Mesenchymal stem cell (in vitro differentiated cells and primary cell): ENCODE measurements at regions not wholly inside any gene's neighbourhood (a gene's known extent, or its start where the extent isn't known, plus 50 kb on each side); places are given as distances from the start of the nearest gene placed in this dataset.
A peak's percentile ranks its signal among the peaks of the same experiment; 100 is the strongest.

Experiments used
- DNase-seq: peaks from one replicate; pipeline ENCODE4 v3.0.0-alpha.2; 2013
- H2AFZ ChIP-seq: one replicate; pipeline ENCODE4 v1.6.1; 2013; ENCODE audit warnings: low read depth, mild to moderate bottlenecking, control low read depth, inconsistent platforms, low read length, moderate library complexity
- H2AK5ac ChIP-seq: 2 replicates; pipeline ENCODE4 v1.6.1; 2013; ENCODE audit warnings: low read length, moderate library complexity, mild to moderate bottlenecking, inconsistent platforms; ENCODE audit not compliant: severe bottlenecking
- H2BK120ac ChIP-seq: one replicate; pipeline ENCODE4 v1.6.1; 2013; ENCODE audit warnings: low read depth, mild to moderate bottlenecking, inconsistent platforms, low read length, moderate library complexity
- H2BK12ac ChIP-seq, 2 experiments: one replicate each; pipeline ENCODE4 v1.6.1; 2013; ENCODE audit warnings: inconsistent platforms in 2 of 2, low read length in 2 of 2, mild to moderate bottlenecking in 2 of 2, moderate library complexity in 2 of 2, control low read depth in 1 of 2
- H2BK15ac ChIP-seq: one replicate; pipeline ENCODE4 v1.6.1; 2013; ENCODE audit warnings: mild to moderate bottlenecking, low read depth, inconsistent platforms; ENCODE audit not compliant: poor library complexity, severe bottlenecking
- H2BK5ac ChIP-seq: 2 replicates; pipeline ENCODE4 v1.6.1; 2013; ENCODE audit warnings: low read depth, mild to moderate bottlenecking, low read length, control low read depth, inconsistent platforms; ENCODE audit not compliant: poor library complexity, severe bottlenecking
- H3K14ac ChIP-seq, 2 experiments: one replicate each; pipeline ENCODE4 v1.6.1; 2013; ENCODE audit warnings: inconsistent platforms in 2 of 2, low read length in 2 of 2, control low read depth in 1 of 2, mild to moderate bottlenecking in 1 of 2, moderate library complexity in 1 of 2
- H3K18ac ChIP-seq, 2 experiments: one replicate each; pipeline ENCODE4 v1.6.1; 2013; ENCODE audit warnings: inconsistent platforms in 2 of 2, low read length in 2 of 2, control low read depth in 1 of 2, low read depth in 1 of 2, mild to moderate bottlenecking in 1 of 2
- H3K23ac ChIP-seq, 2 experiments: one replicate each; pipeline ENCODE4 v1.6.1; 2013; ENCODE audit warnings: inconsistent platforms in 2 of 2, low read length in 2 of 2, mild to moderate bottlenecking in 2 of 2, moderate library complexity in 2 of 2, control low read depth in 1 of 2
- H3K27ac ChIP-seq: 2 replicates; pipeline ENCODE4 v1.5.1; 2013; ENCODE audit warnings: mild to moderate bottlenecking, moderate library complexity, low read length, control low read depth, inconsistent platforms; ENCODE audit not compliant: poor library complexity, severe bottlenecking
- H3K27me3 ChIP-seq, 2 experiments: 2 replicates each; pipeline versions ENCODE4 v1.6.1 to v1.7.0; 2013; ENCODE audit warnings: low read length in 2 of 2, mild to moderate bottlenecking in 2 of 2, moderate library complexity in 2 of 2, control low read depth in 1 of 2, inconsistent platforms in 1 of 2; ENCODE audit not compliant: control insufficient read depth in 1 of 2, insufficient read depth in 1 of 2
- H3K36me3 ChIP-seq, 2 experiments: 2 replicates each; pipeline versions ENCODE4 v1.6.1 to v1.7.0; 2013; ENCODE audit warnings: low read length in 2 of 2, control low read depth in 1 of 2, inconsistent platforms in 1 of 2, low read depth in 1 of 2, mild to moderate bottlenecking in 1 of 2; ENCODE audit not compliant: insufficient read depth in 2 of 2, control insufficient read depth in 1 of 2
- H3K4ac ChIP-seq, 2 experiments: one replicate each; pipeline ENCODE4 v1.6.1; 2013; ENCODE audit warnings: inconsistent platforms in 2 of 2, low read length in 2 of 2, mild to moderate bottlenecking in 2 of 2, moderate library complexity in 2 of 2, control low read depth in 1 of 2, low read depth in 1 of 2
- H3K4me1 ChIP-seq: 2 replicates; pipeline ENCODE4 v1.6.1; 2013; ENCODE audit warnings: low read depth, low read length, control low read depth; ENCODE audit not compliant: control insufficient read depth, insufficient read depth
- H3K4me2 ChIP-seq: 2 replicates; pipeline ENCODE4 v1.6.1; 2013; ENCODE audit warnings: low read length, mild to moderate bottlenecking, inconsistent platforms; ENCODE audit not compliant: poor library complexity, severe bottlenecking
- H3K4me3 ChIP-seq, 2 experiments: 2 replicates each; pipeline versions ENCODE4 v1.5.1 to v1.7.0; 2013; ENCODE audit warnings: low read length in 2 of 2, mild to moderate bottlenecking in 2 of 2, control low read depth in 1 of 2, low read depth in 1 of 2; ENCODE audit not compliant: insufficient read depth in 1 of 2
- H3K79me1 ChIP-seq: replicated peaks from 2 replicates; pipeline ENCODE4 v1.6.1; 2013; ENCODE audit warnings: mild to moderate bottlenecking, control low read depth, low read length, inconsistent platforms; ENCODE audit not compliant: poor library complexity, severe bottlenecking
- H3K9ac ChIP-seq: 2 replicates; pipeline ENCODE4 v1.7.0; 2013; ENCODE audit warnings: mild to moderate bottlenecking, low read length, moderate library complexity
- H3K9me3 ChIP-seq: 2 replicates; pipeline ENCODE4 v1.7.0; 2013; ENCODE audit warnings: mild to moderate bottlenecking, low read length; ENCODE audit not compliant: control insufficient read depth
- H4K8ac ChIP-seq: one replicate; pipeline ENCODE4 v1.6.1; 2013; ENCODE audit warnings: inconsistent platforms, mild to moderate bottlenecking, low read length, moderate library complexity
- H4K91ac ChIP-seq: one replicate; pipeline ENCODE4 v1.6.1; 2013; ENCODE audit warnings: mild to moderate bottlenecking, low read length, inconsistent platforms
- WGBS: methylation state at CpG from one replicate; pipeline ENCODE4 v1.1.7; 2013; ENCODE audit warnings: mixed read lengths; 5-methylcytosine and 5-hydroxymethylcytosine counted together

DNA sequence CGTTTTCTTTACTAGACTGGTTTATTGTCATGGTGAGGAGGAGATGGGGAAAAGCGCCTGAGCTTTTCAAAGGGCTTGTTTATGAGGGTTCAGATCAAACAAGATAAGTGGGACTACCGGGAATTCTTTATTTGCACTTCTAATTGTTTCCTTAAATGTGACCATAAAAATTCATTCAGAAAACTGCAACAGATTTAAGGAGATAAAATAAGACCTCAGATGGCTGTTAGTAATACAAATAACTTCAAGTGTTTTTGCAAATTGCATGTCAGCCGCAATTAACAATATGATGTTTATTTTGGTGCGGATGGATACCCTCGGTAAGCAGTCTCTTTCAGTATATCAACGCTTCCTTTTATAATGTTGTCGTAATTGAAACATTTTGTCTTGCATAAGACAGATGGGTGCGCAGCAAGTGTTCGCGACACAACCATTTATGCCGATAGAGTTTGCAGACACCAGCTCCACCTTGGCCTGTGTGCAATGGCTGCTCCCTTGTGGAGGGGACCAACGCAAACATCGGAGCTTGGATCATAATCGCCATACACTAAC is 151.0 kb downstream of the C4orf33 start:
- Histone ChIP-seq H3K4ac (no peak overlapping the region), H3K4me3 (no peak overlapping the region), H3K14ac (no peak overlapping the region), H3K4me1 (peaks cover 1% of the 10 kb centered on the region), H3K18ac (no peak overlapping the region), H2BK12ac (no peak overlapping the region), H2BK15ac (no peak overlapping the region), H2BK120ac (no peak overlapping the region), H2BK5ac (no peak overlapping the region), H4K8ac (no peak overlapping the region), H3K79me1 (no peaks in the 10 kb centered on the region), H3K27me3 (no peaks in the 10 kb centered on the region), H3K23ac (no peak overlapping the region), H2AK5ac (no peak overlapping the region), H4K91ac (no peak overlapping the region), H3K9ac (no peak overlapping the region), H2AFZ (no peak overlapping the region), H3K4me2 (no peak overlapping the region), H3K36me3 (no peaks in the 10 kb centered on the region), H3K27ac (no peak overlapping the region), H3K9me3 (peaks cover 13% of the 10 kb centered on the region)
- 87% methylated on average over 13 of the region's 15 CpGs for WGBS
- no peak for DNase-seq

GRCh38 chr4:129248621-129249020 is 152.7 kb downstream of the C4orf33 start:
- H3K9me3 ChIP-seq: peaks cover 13% of the 10 kb centered on the region
- 100% methylated on average over 1 of the region's 1 CpG for WGBS

DNA sequence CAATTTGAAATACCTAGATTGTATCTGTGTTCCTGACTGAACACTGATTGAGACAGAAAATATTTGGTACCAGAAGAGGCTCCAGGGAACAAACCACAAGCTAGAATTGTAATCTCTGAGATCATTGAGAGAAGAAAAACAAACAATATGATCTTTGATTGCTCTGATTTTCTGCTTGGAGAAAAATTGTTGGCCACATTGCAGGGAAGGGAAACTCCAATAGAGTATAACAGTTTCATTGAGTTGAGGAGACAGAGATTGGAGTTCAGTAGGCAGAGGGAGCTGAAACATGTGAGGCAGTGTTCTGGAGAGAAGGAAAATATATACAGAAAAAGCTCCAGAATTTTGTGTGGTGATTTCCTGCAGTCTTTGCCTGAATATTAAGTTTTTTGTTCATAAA is 158.2 kb downstream of the C4orf33 start:
- no peak overlapping the region for H4K91ac ChIP-seq
- H3K4me1 ChIP-seq: no peaks in the 10 kb centered on the region
- no peak overlapping the region for H3K4ac ChIP-seq
- no peak overlapping the region for H2BK120ac ChIP-seq
- no peak for DNase-seq
- H3K14ac ChIP-seq: no peak overlapping the region
- no peak overlapping the region for H2BK12ac ChIP-seq
- no peak overlapping the region for H3K23ac ChIP-seq
- no peaks in the 10 kb centered on the region for H3K36me3 ChIP-seq
- H3K4me2 ChIP-seq: no peak overlapping the region
- no peak overlapping the region for H4K8ac ChIP-seq
- no peak overlapping the region for H2BK15ac ChIP-seq
- no peak overlapping the region for H2AK5ac ChIP-seq
- no peaks in the 10 kb centered on the region for H3K27me3 ChIP-seq
- no peak overlapping the region for H3K4me3 ChIP-seq
- no peak overlapping the region for H2AFZ ChIP-seq
- no peak overlapping the region for H2BK5ac ChIP-seq
- H3K9me3 ChIP-seq: peaks cover 3% of the 10 kb centered on the region
- H3K79me1 ChIP-seq: no peaks in the 10 kb centered on the region
- peak overlapping the region; percentile 23 for H3K27ac ChIP-seq
- H3K18ac ChIP-seq: no peak overlapping the region
- no peak overlapping the region for H3K9ac ChIP-seq

More at GRCh38 chr4:129248621-129249020, 152.7 kb downstream of the C4orf33 start:
- H3K18ac ChIP-seq: no peak overlapping the region
- H3K79me1 ChIP-seq: no peaks in the 10 kb centered on the region
- no peak overlapping the region for H2BK5ac ChIP-seq
- no peak overlapping the region for H4K91ac ChIP-seq
- H2BK15ac ChIP-seq: no peak overlapping the region
- H3K27me3 ChIP-seq: no peaks in the 10 kb centered on the region
- no peak overlapping the region for H3K14ac ChIP-seq
- no peak for DNase-seq
- no peaks in the 10 kb centered on the region for H3K36me3 ChIP-seq
- H2BK120ac ChIP-seq: no peak overlapping the region
- no peak overlapping the region for H3K23ac ChIP-seq
- H3K9ac ChIP-seq: no peak overlapping the region
- no peak overlapping the region for H3K4me2 ChIP-seq
- H2AK5ac ChIP-seq: no peak overlapping the region
- no peak overlapping the region for H2BK12ac ChIP-seq
- H3K27ac ChIP-seq: no peak overlapping the region
- H3K4me1 ChIP-seq: no peaks in the 10 kb centered on the region
- H4K8ac ChIP-seq: no peak overlapping the region
- H2AFZ ChIP-seq: no peak overlapping the region
- H3K4ac ChIP-seq: no peak overlapping the region
- H3K4me3 ChIP-seq: no peak overlapping the region

GRCh38 chr4:129254526-129254925 is 158.6 kb downstream of the C4orf33 start:
- Histone ChIP-seq H2BK5ac (no peak overlapping the region), H3K27me3 (no peaks in the 10 kb centered on the region), H3K4ac (no peak overlapping the region), H3K23ac (no peak overlapping the region), H4K8ac (no peak overlapping the region), H2BK15ac (no peak overlapping the region), H3K79me1 (no peaks in the 10 kb centered on the region), H3K4me1 (no peaks in the 10 kb centered on the region), H3K27ac (no peak overlapping the region), H3K18ac (no peak overlapping the region), H2AFZ (no peak overlapping the region), H4K91ac (no peak overlapping the region), H3K9me3 (no peaks in the 10 kb centered on the region), H3K4me2 (no peak overlapping the region), H3K4me3 (no peak overlapping the region), H2BK120ac (no peak overlapping the region), H3K14ac (no peak overlapping the region), H2AK5ac (no peak overlapping the region), H3K9ac (no peak overlapping the region), H3K36me3 (no peaks in the 10 kb centered on the region), H2BK12ac (no peak overlapping the region)
- DNase-seq: peak; percentile 73
